ENCODE measurements at regions not wholly inside any gene's neighbourhood (a gene's known extent, or its start where the extent isn't known, plus 50 kb on each side); places are given as distances from the start of the nearest gene placed in this dataset.

DNA sequence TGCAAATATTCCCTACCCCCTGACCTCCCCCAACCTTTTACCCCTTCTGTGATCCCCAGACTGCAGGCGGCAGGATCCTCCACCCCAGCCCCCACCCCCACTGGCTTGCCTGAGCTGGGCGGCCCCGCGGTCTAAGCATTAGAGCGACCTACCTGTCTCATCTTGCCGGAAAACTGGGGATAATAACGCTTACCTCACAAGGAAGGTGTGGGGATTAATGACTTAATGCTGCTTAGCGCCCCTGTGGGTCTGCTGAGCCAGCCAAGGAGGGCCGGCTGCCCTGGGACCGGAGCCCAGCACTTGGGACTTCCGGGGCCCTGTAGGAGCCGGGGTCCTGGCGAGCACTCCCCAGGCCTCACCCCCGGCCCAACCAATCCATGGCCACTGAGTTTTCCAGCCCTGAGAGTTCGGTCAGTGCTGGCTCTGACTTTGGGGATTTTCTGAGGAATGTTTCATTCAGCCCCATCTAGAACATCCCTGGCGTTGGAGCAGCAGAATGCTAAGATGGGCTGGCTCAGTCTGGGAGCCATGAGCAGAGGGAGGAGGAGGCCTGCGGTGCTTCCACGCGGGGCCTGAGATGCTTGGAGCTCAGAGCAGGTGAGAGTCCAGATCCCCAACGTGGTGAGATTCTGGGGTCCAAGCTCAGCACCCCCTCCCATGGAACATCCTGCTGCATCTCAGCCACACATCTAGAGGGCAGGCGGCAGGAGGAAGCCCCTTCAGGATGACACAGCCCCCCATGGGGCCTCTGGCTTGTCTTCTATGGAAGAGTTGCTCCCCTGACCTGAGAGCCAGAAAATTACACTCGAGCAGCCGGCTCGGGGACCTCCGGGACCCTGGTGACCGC is 97.9 kb downstream of the RIPK4 start:
- TF ChIP-seq, protein P1, sequence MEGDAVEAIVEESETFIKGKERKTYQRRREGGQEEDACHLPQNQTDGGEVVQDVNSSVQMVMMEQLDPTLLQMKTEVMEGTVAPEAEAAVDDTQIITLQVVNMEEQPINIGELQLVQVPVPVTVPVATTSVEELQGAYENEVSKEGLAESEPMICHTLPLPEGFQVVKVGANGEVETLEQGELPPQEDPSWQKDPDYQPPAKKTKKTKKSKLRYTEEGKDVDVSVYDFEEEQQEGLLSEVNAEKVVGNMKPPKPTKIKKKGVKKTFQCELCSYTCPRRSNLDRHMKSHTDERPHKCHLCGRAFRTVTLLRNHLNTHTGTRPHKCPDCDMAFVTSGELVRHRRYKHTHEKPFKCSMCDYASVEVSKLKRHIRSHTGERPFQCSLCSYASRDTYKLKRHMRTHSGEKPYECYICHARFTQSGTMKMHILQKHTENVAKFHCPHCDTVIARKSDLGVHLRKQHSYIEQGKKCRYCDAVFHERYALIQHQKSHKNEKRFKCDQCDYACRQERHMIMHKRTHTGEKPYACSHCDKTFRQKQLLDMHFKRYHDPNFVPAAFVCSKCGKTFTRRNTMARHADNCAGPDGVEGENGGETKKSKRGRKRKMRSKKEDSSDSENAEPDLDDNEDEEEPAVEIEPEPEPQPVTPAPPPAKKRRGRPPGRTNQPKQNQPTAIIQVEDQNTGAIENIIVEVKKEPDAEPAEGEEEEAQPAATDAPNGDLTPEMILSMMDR (IDR thresholded peaks at IDR 0.05; ENCODE audit: insufficient read depth, low read length) = no peak
- no peak for TF ChIP-seq POLR2AphosphoS5 (IDR thresholded peaks at IDR 0.05; ENCODE audit: low read depth)
- no peak for TF ChIP-seq SPI1 (IDR thresholded peaks at IDR 0.05; ENCODE audit: borderline replicate concordance, low read depth)
- TF ChIP-seq, protein P2, sequence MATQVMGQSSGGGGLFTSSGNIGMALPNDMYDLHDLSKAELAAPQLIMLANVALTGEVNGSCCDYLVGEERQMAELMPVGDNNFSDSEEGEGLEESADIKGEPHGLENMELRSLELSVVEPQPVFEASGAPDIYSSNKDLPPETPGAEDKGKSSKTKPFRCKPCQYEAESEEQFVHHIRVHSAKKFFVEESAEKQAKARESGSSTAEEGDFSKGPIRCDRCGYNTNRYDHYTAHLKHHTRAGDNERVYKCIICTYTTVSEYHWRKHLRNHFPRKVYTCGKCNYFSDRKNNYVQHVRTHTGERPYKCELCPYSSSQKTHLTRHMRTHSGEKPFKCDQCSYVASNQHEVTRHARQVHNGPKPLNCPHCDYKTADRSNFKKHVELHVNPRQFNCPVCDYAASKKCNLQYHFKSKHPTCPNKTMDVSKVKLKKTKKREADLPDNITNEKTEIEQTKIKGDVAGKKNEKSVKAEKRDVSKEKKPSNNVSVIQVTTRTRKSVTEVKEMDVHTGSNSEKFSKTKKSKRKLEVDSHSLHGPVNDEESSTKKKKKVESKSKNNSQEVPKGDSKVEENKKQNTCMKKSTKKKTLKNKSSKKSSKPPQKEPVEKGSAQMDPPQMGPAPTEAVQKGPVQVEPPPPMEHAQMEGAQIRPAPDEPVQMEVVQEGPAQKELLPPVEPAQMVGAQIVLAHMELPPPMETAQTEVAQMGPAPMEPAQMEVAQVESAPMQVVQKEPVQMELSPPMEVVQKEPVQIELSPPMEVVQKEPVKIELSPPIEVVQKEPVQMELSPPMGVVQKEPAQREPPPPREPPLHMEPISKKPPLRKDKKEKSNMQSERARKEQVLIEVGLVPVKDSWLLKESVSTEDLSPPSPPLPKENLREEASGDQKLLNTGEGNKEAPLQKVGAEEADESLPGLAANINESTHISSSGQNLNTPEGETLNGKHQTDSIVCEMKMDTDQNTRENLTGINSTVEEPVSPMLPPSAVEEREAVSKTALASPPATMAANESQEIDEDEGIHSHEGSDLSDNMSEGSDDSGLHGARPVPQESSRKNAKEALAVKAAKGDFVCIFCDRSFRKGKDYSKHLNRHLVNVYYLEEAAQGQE (IDR thresholded peaks at IDR 0.05; ENCODE audit: insufficient replicate concordance, low read depth) = no peak
